ENCODE measurements at regions not wholly inside any gene's neighbourhood (a gene's known extent, or its start where the extent isn't known, plus 50 kb on each side); places are given as distances from the start of the nearest gene placed in this dataset.

- WGBS (ENCODE audit: low lambda C conversion rate), result 57% methylated on average over 5 of the region's 5 CpGs
- Histone ChIP-seq H3K4me3 (ENCODE audit: low read depth in 2 of 2, low read length in 1 of 2) (no peak overlapping the region), H3F3A (replicated peaks; ENCODE audit: insufficient read depth) (peaks cover 4% of the 10 kb centered on the region), H3K36me3 (replicated peaks in 1 of 2; ENCODE audit: control insufficient read depth in 1 of 2, insufficient read depth in 2 of 2, low read length in 1 of 2) (no peaks in the 10 kb centered on the region), H3K27me3 (ENCODE audit: insufficient read depth) (no peaks in the 10 kb centered on the region), H3K4me1 (ENCODE audit: control insufficient read depth in 1 of 2, insufficient read depth in 2 of 2, low read depth in 1 of 2, low read length in 1 of 2) (peaks cover 0 to 18% of the 10 kb centered on the region in 2 experiments; a peak in 2 of 4 replicates), H3K4me2 (no peak overlapping the region), H4K20me1 (ENCODE audit: insufficient read depth) (no peaks in the 10 kb centered on the region), H3K9me3 (no peaks in the 10 kb centered on the region), H3K9ac (no peak overlapping the region), H3K9me2 (no peaks in the 10 kb centered on the region), H3K27ac (ENCODE audit: low read depth in 2 of 2, low read length in 1 of 2) (peak overlapping the region in 1 of 2 experiments; percentile 89; a peak in 1 of 4 replicates), H3K79me2 (ENCODE audit: insufficient read depth) (no peaks in the 10 kb centered on the region), H2AFZ (ENCODE audit: low read depth) (no peak overlapping the region)
- ChIA-PET POLR2A (no interaction called here), CTCF (interaction anchor here (0.6 to 5.5 kb wide), 7 partner anchors 10 to 219 kb away, joined by 3 to 17 read pairs (median 3); no protein-coding TSS in a partner anchor)
- DNase-seq, result no peak
- TF ChIP-seq RAD21 (IDR thresholded peaks at IDR 0.05; ENCODE audit: low read length) (no peak), CHD2 (IDR thresholded peaks at IDR 0.05; ENCODE audit: low read length, partially characterized antibody) (no peak), CTCF (IDR thresholded peaks at IDR 0.05) (no peak)
- TF ChIP-seq, protein P1, sequence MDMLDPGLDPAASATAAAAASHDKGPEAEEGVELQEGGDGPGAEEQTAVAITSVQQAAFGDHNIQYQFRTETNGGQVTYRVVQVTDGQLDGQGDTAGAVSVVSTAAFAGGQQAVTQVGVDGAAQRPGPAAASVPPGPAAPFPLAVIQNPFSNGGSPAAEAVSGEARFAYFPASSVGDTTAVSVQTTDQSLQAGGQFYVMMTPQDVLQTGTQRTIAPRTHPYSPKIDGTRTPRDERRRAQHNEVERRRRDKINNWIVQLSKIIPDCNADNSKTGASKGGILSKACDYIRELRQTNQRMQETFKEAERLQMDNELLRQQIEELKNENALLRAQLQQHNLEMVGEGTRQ (IDR thresholded peaks at IDR 0.05; ENCODE audit: borderline replicate concordance, low read depth, low read length), result no peak
These were observed 111.8 kb upstream of the ANKRD1 start for GRCh38 chr10:91032611-91033206.

- ChIA-PET CTCF (interaction anchor here (0.6 to 5.5 kb wide), 7 partner anchors 10 to 219 kb away, joined by 3 to 17 read pairs (median 3); no protein-coding TSS in a partner anchor), POLR2A (no interaction called here)
- H3K9ac ChIP-seq, result no peak overlapping the region
- no peak overlapping the region for H3K4me2 ChIP-seq
- no peak overlapping the region for H2AFZ ChIP-seq (ENCODE audit: low read depth)
- H3K79me2 ChIP-seq (ENCODE audit: insufficient read depth), result no peaks in the 10 kb centered on the region
- H3K36me3 ChIP-seq (replicated peaks in 1 of 2; ENCODE audit: control insufficient read depth in 1 of 2, insufficient read depth in 2 of 2, low read length in 1 of 2), result no peaks in the 10 kb centered on the region
- H3K27me3 ChIP-seq (ENCODE audit: insufficient read depth), result no peaks in the 10 kb centered on the region
- peak overlapping the region in 1 of 2 experiments; percentile 89; a peak in 2 of 4 replicates for H3K27ac ChIP-seq (ENCODE audit: low read depth in 2 of 2, low read length in 1 of 2)
- H3K9me2 ChIP-seq, result no peaks in the 10 kb centered on the region
- H4K20me1 ChIP-seq (ENCODE audit: insufficient read depth), result no peaks in the 10 kb centered on the region
- no peaks in the 10 kb centered on the region for H3K9me3 ChIP-seq
- peak in 1 of 2 experiments; percentile 70; a peak in 2 of 4 replicates for TF ChIP-seq EP300 (IDR thresholded peaks at IDR 0.05; ENCODE audit: borderline replicate concordance in 1 of 2, low read depth in 1 of 2, low read length in 1 of 2)
- TF ChIP-seq NFIC (IDR thresholded peaks at IDR 0.05; ENCODE audit: borderline replicate concordance), result no peak
- 0 out of 2 replicates have a peak, but pooled peaks have one; percentile 10 for TF ChIP-seq RCOR1 (IDR thresholded peaks at IDR 0.05; ENCODE audit: low read length)
- peak; percentile 88 for TF ChIP-seq GATA2 (CRISPR knock-in tag; IDR thresholded peaks at IDR 0.05)
- no peak overlapping the region for H3K4me3 ChIP-seq (ENCODE audit: low read depth in 2 of 2, low read length in 1 of 2)
- 62% methylated on average over 6 of the region's 6 CpGs for WGBS (ENCODE audit: low lambda C conversion rate)
- H3F3A ChIP-seq (replicated peaks; ENCODE audit: insufficient read depth), result peaks cover 4% of the 10 kb centered on the region
- peak; percentile 56 for DNase-seq
- peaks cover 0 to 18% of the 10 kb centered on the region in 2 experiments; a peak in 2 of 4 replicates for H3K4me1 ChIP-seq (ENCODE audit: control insufficient read depth in 1 of 2, insufficient read depth in 2 of 2, low read depth in 1 of 2, low read length in 1 of 2)
These were observed 112.5 kb upstream of the ANKRD1 start for GRCh38 chr10:91033324-91033950.

Data from SK-N-SH (cell line).